ENCODE measurements at regions not wholly inside any gene's neighbourhood (a gene's known extent, or its start where the extent isn't known, plus 50 kb on each side); places are given as distances from the start of the nearest gene placed in this dataset.

DNA sequence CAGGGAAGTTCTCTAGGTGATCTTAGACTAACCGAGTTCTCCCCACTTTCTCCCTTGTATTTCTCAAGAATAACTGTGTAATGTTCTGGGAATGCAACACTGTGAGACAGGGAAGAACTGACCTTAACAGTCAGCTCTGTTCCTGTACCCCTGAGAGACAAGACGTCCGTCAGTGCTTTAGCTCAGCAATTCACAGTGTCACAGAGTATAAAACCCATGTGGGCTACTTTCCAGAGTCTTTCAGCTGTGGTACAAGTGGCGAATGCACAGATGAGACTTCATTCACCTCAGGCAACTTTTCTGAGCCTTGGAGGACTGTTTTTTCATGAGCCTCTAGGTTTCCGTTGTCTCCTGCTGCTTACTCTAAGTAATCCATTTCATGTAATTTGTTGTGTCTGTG is 458.8 kb downstream of the SPATA31D1 start:
- no peak for DNase-seq (ENCODE audit: low read depth)
- TF ChIP-seq, protein P1, sequence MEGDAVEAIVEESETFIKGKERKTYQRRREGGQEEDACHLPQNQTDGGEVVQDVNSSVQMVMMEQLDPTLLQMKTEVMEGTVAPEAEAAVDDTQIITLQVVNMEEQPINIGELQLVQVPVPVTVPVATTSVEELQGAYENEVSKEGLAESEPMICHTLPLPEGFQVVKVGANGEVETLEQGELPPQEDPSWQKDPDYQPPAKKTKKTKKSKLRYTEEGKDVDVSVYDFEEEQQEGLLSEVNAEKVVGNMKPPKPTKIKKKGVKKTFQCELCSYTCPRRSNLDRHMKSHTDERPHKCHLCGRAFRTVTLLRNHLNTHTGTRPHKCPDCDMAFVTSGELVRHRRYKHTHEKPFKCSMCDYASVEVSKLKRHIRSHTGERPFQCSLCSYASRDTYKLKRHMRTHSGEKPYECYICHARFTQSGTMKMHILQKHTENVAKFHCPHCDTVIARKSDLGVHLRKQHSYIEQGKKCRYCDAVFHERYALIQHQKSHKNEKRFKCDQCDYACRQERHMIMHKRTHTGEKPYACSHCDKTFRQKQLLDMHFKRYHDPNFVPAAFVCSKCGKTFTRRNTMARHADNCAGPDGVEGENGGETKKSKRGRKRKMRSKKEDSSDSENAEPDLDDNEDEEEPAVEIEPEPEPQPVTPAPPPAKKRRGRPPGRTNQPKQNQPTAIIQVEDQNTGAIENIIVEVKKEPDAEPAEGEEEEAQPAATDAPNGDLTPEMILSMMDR (IDR thresholded peaks at IDR 0.05; ENCODE audit: insufficient read depth, low read depth, low read length), result no peak

DNA sequence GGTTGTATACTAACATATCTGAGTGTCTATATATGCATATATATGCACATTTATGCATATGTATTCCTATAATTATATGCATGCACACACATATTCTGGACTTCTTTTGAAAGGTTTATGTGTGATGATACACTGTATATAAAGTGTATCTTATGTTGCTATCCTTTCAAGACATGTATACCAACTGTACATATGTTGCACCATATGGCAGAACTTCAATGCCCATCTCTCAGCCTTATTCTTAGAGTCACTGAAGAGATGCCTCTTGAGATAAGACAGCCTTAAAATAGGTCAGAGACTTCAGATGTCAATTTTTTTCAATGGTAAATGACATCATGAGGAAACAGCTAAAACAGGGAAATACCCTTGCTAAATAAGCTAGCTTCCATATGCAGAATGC is 461.4 kb downstream of the SPATA31D1 start:
- DNase-seq (ENCODE audit: low read depth), result no peak
- H3K4me3 ChIP-seq (ENCODE audit: low read depth, low read length), result no peak overlapping the region
- TF ChIP-seq, protein P1 (IDR thresholded peaks at IDR 0.05; ENCODE audit: insufficient read depth, low read depth, low read length), result no peak

More for the DNA sequence above, 458.8 kb downstream of the SPATA31D1 start:
- no peak overlapping the region for H3K4me3 ChIP-seq (ENCODE audit: low read depth, low read length)

DNA sequence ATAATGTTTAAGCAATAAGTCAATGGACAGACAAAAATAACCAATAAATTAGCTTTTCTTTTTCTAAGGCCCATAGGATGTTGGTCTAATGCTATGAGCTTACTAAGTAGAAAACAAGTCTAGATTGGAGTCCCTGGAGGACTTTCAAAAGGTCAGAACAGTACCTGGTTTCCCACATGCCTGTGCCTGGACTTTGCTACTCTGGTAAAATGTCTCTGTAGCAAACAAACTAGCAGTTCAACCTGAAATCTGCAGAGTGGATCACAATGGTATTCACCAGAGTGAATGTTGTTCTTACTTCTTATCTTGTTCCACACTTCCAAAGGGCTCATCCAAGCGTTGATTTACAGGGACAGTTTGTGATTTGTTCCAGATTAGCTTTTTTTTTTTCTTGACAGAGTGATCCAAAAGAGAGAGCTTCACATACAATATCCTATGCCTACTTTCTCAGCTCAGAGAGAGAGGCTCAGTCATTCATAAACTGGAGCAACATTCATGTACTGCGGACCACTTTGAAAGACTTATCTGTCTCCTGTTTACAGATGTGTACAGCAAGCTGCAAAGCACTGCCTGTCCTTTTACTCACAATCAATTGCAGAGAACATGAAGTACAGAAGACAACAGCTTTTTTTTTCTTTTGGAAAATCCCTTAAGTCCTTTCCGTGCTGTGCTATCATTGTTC is 466.1 kb downstream of the SPATA31D1 start:
- H3K4me3 ChIP-seq (ENCODE audit: low read depth, low read length), result no peak overlapping the region
- TF ChIP-seq, protein P1 (IDR thresholded peaks at IDR 0.05; ENCODE audit: insufficient read depth, low read depth, low read length), result no peak
- DNase-seq (ENCODE audit: low read depth), result no peak

DNA sequence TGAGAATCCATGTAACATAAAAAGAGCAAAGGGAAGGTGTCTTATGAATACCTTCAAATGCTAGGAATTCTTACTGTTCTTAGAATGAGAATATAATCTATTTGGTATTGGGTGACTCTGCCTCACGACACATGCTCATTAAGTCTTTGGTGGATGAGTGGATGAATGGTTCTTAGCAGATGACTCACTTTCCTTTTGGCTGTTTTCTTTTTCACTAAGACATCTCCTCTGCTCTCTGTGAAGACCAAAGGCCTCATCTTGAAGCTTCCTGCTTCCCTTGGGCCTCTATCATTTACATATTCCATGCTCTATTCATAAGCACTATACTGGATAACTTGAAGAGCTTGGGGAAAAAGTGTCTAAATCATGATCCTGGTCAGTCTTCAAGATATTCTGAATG is 468.1 kb downstream of the SPATA31D1 start:
- H3K4me3 ChIP-seq (ENCODE audit: low read depth, low read length), result no peak overlapping the region
- TF ChIP-seq, protein P1 (IDR thresholded peaks at IDR 0.05; ENCODE audit: insufficient read depth, low read depth, low read length), result no peak
- no peak for DNase-seq (ENCODE audit: low read depth)

DNA sequence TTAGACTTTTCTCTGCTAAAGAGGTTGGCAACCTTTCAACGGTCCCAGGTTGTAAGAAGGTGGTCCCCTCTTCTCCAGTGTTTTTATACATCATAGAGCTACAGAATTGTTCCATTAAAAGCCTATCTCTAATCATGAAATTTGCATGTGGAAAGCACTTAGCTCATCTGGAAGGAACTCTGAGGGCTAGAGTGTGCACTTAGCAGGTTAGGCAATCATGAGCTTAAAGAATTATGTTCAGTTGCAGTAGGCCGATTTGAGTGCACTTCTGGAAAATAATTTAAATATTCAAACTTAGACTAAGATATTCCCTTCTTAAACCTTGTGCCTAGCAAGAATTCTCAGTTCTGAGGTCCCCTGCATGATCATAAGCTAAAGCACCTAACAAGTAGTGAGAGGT is 468.7 kb downstream of the SPATA31D1 start:
- DNase-seq (ENCODE audit: low read depth), result no peak
- H3K4me3 ChIP-seq (ENCODE audit: low read depth, low read length), result no peak overlapping the region
- TF ChIP-seq, protein P1 (IDR thresholded peaks at IDR 0.05; ENCODE audit: insufficient read depth, low read depth, low read length), result no peak

DNA sequence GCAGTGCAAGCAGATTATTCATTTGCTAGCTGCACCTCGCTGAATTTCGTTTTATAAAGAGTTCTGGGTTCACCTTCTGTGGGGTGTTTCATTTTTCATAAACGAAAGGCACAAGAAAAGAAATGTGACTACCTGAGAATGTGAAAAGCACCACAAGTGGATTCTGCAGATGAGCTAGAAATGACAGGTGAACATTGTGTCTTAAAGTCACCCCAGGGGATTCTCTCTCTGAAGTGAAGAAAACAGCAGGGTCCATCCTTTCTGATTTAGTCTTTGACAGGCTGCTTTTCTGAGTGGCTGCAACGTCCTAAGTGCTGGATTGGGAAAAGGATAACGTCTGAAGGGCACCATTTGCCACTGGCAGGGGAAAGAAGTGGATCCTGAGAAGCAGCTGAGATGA is 469.3 kb downstream of the SPATA31D1 start:
- TF ChIP-seq, protein P1 (IDR thresholded peaks at IDR 0.05; ENCODE audit: insufficient read depth, low read depth, low read length), result no peak
- no peak for DNase-seq (ENCODE audit: low read depth)
- H3K4me3 ChIP-seq (ENCODE audit: low read depth, low read length), result no peak overlapping the region

DNA sequence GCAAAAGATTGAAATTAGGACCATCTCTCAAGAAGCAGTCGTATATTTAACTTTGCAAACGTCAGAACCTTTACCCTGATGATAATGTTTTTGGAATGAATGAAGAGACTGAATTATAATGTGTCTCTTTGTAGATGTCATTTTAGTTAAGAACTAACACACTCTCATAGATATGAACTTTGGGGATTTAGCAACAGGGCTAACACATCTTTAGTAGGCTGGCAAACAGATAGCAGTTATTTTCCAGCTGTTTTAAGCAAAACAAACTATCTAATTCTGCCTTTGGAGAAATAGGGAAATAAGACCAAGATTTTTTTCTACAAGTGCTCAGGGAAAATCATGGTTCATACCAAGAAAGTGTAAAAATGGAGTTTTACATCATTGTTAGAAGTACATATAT is 469.7 kb downstream of the SPATA31D1 start:
- H3K4me3 ChIP-seq (ENCODE audit: low read depth, low read length), result no peak overlapping the region
- TF ChIP-seq, protein P1 (IDR thresholded peaks at IDR 0.05; ENCODE audit: insufficient read depth, low read depth, low read length), result no peak
- no peak for DNase-seq (ENCODE audit: low read depth)

All from fibroblast of villous mesenchyme (primary cell).